Glomerular endothelial cell (primary cell): ENCODE measurements at regions not wholly inside any gene's neighbourhood (a gene's known extent, or its start where the extent isn't known, plus 50 kb on each side); places are given as distances from the start of the nearest gene placed in this dataset.
"Not testable (repeated sequence)": the region's sequence is repeated elsewhere in the genome, so short reads cannot be mapped to it uniquely, and the experiment has no call there.

Source experiments
- DNase-seq: peaks from one replicate; pipeline ENCODE4 v3.0.0-alpha.2; 2011; ENCODE audit warnings: low read depth, low spot score; ENCODE audit errors: extremely low read depth

GRCh38 chr2:83342860-83343329, 1116.2 kb downstream of the SUCLG1 start:
- no peak for DNase-seq

- DNase-seq, result no peak
These were observed 1118.7 kb downstream of the SUCLG1 start for GRCh38 chr2:83340424-83340823.

DNA sequence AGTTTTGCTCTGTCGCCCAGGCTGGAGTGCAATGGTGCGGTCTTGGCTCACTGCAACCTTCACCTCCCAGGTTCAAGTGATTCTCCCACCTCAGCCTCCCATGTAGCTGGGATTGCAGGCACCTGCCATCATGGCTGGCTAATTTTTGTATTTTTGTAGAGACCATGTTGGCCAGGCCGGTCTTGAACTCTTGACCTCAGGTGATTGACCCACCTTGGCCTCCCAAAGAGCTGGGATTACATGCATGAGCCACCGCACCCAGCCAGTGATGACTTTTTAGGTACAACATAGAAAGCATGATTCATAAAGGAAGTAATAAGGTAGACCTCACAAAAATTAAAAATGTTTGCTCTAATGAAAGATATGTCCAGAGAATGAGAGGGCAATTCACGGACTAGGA, 1119.1 kb downstream of the SUCLG1 start:
- DNase-seq, result not testable (repeated sequence)

- DNase-seq, result no peak
These were observed 1127.3 kb downstream of the SUCLG1 start for GRCh38 chr2:83331810-83332209.

DNA sequence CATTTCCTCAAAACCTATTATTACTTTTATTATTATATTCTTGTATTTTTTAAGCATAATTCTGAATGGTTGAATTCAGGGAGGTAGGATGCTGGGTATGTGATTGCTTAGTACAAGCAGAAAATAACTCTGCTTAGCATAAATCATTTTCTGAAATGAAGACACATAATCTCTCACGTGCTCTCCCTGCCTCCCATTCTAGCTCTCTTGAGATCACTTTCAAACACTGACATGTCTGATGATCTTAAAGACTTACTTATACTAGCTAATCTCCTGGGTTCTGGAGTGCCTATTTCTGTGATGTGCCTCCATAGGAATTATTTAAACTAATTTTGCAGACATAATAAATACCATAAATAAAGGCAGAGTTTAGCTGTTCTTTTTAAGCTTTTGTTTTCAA, 1136.0 kb downstream of the SUCLG1 start:
- no peak for DNase-seq

DNA sequence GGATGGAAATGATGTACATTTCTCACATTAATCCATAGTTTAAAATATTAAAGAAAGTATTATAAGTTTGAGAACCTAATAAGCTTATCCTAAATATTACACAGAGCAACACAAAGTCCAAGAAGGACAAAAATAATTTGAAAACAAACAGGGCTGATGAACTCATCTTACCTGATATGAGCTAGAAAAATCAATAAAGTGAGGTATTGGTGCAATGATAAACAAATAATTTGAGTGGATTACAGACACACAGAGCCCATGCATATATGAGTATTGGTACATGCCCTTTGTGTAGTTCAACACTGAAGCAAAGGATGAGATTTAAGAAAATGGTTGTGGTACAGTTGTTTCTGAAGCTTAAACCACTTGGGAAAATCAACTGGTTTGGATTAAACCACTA, 1139.0 kb downstream of the SUCLG1 start:
- no peak for DNase-seq

GRCh38 chr2:83305758-83306378, 1153.2 kb downstream of the SUCLG1 start:
- no peak for DNase-seq

GRCh38 chr2:83291083-83291482, 1168.0 kb downstream of the SUCLG1 start:
- DNase-seq, result no peak

DNA sequence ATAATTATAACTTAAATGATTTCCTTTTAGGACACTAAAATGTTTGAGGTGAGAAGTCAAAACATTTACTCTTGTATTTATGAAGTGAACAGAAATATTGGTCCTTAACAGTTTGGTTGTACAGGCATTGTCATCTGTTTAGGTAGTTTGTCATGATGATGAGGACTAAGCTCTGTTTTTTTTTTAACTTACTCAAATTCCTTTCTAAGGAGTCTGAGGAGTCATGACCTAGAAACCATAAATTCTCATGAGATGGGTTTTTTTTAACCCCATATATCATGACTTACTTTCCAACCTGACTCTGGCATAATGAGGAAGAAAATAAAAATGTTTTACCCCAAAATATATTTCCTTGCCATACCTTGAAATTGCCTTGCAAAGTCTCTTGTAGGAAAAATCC, 1176.2 kb downstream of the SUCLG1 start:
- no peak for DNase-seq

- DNase-seq, result no peak
These were observed 1176.9 kb downstream of the SUCLG1 start for GRCh38 chr2:83282043-83282795.

DNA sequence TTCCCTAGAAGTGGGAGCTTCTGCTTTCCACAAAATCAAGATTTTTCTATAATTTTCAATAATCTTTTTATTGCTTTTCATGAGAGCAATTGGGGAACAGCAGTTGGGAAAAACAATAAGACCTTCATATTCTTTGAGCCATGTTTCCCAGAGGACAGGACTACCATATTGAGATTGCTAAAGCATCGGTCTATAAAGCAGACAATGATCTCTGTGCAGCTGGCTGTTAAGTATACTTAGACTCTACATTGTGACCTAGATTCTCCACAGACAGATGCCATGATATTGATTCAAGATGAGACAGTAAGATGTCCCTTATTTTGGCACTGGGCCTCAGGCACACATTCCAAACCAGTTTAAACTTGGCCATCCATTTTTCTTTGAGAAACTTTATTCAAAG, 1178.7 kb downstream of the SUCLG1 start:
- DNase-seq, result no peak

DNA sequence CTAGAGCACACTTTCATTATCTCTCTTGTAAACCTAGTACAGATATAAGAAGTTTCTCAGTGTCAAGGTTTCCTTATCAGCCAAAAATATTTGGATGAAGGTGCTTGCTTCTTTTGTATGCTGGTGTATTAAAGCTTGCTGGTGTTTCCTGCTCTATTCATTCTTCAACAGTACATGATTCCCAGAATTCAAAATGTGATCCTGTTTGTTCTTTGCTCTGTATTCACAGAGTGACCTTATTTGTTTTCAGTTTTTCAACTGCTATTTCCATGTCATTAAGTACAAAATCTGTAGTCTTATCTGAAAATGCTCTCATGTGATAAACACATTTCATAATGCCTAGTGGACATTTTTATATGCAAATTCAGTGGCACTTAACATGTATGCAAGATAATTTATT, 1185.8 kb downstream of the SUCLG1 start:
- DNase-seq, result no peak

- DNase-seq, result no peak
These were observed 1197.4 kb downstream of the SUCLG1 start for GRCh38 chr2:83261591-83262136.

GRCh38 chr2:83253848-83254247, 1205.2 kb downstream of the SUCLG1 start:
- no peak for DNase-seq

DNA sequence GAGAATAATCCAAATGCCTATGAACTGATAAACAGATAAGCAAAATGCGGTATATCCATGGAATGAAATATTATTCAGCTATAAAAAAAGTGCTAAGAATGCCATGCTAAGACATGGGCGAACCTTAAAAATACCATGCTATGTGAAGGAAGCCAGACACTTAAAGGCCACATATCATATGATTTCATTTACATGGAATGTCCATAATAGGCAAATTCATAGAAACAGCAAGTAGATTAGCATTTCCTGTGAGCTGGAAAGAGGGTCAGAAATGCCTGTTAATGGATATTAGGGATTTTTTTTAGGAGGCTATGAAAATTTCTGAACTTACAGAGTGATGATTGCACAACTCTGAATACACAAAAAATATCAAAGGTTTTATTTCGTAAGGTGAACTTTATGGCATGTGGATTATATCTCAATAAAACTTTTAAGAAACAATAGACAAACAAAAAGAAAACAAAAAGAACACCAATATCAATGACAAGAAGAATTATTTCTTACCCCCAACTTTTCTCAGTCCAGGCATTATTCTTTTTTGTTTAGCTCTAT, 1207.7 kb downstream of the SUCLG1 start:
- DNase-seq, result no peak

DNA sequence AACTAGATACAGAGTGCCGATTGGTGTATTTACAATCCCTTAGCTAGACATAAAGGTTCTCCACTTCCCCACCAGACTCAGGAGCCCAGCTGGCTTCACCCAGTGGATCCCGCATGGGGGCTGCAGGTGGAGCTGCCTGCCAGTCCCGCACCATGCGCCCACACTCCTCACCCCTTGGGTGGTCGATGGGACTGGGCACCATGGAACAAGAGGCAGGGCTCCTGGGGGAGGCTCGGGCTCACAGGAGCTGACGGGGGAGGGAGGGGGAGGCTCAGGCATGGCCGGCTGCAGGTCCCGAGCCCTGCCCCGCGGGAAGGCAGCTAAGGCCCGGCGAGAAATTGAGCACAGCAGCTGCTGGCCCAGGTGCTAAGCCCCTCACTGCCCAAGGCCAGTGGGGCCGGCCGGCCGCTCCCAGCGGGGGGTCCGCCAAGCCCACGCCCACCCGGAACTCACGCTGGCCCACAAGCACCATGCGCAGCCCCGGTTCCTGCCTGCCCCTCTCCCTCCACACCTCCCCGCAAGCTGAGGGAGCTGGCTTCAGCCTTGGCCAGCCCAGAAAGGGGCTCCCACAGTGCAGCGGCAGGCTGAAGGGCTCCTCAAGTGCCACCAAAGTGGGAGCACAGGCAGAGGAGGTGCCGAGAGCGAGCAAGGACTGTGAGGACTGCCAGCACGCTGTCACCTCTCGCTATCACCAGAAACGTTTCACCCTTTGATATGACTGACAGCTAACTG, 1213.1 kb downstream of the SUCLG1 start:
- not testable (repeated sequence) for DNase-seq

DNA sequence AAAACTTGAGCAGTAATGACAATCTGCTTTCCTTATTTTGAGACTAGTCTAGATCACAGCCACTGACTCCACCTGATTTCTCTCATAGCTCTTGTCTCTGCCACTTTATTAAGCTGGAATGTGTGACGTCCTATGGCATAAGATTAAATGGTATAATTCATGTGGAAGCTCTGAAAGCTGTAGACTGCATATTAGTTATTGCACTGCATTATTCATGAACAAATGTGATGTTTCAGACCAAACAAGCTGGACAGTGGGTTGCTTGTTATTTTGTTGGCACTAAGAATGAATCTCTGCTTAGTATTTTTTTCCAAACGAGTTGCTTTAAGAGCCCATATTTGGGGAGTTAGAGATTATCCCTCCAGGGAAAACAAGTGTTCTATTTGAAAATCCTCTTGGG, 1218.5 kb downstream of the SUCLG1 start:
- DNase-seq, result no peak

DNA sequence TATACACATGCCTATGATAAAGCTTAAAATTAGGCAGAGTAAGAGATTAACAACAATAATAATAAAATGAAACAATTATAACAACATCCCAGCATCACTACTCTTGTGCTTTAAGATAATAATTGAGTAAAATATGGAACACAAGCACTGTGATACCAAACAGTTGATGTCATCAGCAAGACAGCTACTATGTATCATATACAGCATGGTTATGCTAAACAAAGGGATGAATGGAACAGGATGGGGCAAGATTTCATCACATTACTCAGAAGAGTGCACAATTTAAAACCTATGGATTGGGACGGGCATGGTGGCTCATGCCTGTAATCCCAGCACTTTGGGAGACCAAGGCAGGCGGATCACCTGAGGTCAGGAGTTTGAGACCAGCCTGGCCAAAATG, 1221.0 kb downstream of the SUCLG1 start:
- DNase-seq, result no peak

- no peak for DNase-seq
These were observed 1224.8 kb downstream of the SUCLG1 start for GRCh38 chr2:83234246-83234645.

- no peak for DNase-seq
These were observed 1225.3 kb downstream of the SUCLG1 start for GRCh38 chr2:83233781-83234180.

GRCh38 chr2:83233326-83233725, 1225.8 kb downstream of the SUCLG1 start:
- no peak for DNase-seq
